Left forelimb (tissue), 1 donor: ENCODE measurements at regions not wholly inside any gene's neighbourhood (a gene's known extent, or its start where the extent isn't known, plus 50 kb on each side); places are given as distances from the start of the nearest gene placed in this dataset.

Experiments
- DNase-seq: peaks from one replicate; pipeline ENCODE4 v3.0.0-alpha.2; 2018; ENCODE audit warnings: low spot score

DNA sequence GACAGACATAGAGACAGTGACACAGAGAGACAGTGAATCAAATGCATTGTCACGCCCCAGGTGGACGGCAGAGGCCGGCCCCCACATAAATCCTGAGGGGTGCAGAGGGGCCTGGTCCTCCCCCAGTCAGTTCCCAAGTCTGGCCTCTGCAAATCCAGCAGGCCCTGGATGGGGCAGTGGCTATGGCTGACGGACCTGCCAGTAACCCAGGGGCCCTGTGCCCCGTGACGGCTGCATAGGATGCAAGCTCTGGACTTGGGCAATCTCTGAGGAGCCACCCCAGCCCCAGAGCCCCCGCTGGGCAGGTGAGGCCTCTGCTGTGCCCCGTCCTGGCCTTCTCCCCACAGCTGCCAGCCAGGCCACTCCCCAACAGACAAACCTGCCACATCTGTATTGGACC lies 204.5 kb downstream of the BRD1 start:
- DNase-seq = no peak

DNA sequence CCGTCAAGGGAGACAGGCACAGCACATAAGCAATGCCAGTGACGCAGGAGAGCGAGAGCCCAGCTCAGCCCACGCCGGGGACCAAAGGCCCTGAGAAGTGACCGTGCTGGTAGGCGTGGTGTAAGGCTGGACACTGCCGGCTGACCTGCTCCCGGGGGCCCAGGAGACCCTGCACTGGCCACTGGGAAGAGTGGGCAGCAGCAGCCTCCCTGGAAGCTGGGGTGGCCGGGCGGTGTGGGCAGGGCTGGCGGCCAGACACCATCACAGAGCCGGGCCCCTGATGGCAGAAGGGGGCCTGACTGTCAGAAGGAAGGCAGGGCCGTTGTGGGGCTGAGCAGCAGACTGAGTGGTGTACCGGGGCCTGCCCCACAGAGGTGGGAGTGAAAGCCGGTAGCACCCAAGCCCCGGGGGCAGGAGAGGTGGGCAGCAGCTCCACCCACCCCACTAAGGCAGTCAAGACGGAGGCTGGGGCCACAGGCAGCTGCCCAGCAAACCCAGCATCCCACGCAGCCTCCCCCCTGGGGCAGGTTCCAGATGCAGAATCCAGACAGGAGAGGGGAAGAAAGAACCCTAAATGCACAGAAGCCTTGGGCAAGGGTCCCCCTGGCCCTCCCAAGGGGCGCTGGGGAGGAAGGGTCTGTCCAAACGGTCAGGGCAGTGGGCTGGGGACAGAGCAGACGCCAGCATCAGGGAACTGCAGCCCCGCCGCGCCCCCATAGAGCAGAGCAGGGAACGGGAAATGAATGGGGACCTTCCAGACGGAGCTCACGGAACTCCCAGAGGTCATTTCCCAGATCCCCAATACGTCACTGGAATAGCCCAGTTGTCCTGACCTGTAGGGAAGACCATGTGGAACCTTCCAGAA lies 205.2 kb downstream of the BRD1 start:
- no peak for DNase-seq

DNA sequence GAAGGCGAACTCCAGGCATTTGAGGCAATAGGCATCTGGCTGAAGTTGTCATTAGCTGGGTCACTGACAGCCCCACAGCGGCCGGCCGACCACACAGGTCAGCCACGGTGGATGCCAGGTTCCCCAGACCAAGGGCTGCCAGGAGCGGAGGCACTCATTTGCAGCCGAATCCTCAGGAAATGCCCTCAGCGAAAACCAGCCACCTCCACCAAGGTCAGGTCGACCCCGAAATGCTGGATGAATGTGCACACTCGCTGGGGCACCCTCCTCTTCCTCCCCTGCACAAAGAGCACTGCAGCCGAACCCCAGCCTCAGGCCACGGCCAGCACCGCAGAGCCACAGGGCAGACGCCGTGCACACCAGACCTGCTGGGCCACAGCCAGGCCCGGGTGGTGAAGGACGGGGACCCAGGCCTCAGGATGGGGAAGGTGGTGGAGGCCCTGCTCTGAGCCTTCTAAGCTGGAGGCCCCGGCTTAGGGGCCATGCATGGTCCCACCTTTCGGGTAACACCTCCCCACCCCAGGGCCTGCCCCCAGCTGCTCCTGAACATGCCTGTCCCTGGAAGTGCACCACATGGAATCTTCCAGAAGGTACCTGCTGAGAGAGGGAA lies 206.0 kb downstream of the BRD1 start:
- no peak for DNase-seq

DNA sequence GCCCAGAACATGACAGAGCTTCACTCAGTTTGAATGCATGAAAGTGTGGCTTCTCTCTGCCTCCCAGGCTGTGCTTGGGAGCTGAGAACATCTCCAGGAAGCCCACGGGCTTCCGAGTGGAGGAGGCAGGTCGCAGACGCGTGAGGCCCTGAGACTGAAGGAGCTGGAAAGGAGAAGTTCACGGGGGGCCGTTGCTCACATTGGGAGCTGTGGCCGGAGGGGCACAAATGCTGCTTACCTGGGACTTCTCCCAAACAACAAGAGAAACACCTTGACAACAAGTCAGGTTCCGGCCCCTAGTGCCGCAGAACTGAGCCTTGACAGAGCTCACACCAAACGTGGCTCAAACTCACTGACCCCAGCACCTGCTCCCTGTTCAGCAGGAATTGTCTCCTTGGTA lies 207.0 kb downstream of the BRD1 start:
- no peak for DNase-seq

DNA sequence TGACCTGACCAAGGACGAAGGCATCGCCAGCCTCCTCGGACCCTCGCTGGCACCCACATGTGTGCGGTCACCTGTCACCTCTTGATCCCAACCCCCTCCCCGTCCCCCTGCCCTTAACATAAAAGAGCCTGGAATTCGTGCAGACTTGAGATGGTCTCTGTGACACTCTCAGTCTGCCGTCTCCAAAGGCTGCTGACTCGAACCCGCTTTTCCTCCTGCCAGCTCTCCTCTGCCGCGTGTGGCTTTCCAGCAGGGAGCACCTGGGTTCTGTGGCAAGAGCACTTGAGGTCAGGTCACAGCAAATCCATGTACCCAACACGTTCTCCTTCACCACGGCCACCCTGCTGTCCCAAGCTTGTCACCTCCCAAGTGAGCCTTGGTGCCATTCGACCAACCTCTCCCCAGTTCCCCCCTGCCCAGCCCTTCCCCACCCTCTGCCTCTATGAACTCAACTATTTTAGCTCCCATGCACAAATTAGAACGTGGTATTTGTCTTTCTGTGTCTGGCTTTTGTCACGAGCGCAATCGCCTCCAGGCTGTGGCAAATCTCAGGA lies 207.6 kb downstream of the BRD1 start:
- DNase-seq = no peak

DNA sequence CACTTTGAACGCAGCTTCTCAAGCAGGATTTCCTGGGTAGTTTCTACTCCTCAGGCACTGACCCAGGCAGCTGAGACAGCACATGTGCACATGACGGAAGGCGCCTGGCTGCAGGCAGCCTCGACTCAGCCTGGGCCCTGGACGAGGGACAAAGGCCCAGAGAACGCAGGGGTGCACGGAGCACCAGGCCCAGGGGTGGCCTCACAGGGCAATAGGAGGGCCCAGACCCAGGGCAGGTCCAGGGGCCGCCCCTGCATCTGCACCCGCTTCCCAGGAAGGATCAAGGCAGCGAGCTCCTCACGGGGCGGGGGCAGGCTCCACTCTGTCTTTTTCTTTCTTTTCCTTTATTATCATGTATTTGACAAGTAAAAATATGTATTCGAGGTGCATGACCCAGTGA lies 208.4 kb downstream of the BRD1 start:
- DNase-seq = no peak

DNA sequence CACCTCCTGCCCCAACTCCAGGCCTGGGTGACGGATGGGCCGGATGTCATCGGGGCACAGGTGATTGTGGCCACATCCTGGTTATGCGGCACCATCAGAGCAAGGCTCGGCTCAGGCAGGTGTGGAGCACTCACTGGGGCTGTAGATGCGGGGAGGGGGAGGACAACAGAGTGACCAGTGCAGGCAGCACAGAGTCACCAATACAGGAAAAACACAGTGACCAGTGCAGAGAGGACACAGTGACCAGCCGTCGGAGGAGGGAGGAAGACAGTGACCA lies 209.1 kb downstream of the BRD1 start:
- DNase-seq = no peak

DNA sequence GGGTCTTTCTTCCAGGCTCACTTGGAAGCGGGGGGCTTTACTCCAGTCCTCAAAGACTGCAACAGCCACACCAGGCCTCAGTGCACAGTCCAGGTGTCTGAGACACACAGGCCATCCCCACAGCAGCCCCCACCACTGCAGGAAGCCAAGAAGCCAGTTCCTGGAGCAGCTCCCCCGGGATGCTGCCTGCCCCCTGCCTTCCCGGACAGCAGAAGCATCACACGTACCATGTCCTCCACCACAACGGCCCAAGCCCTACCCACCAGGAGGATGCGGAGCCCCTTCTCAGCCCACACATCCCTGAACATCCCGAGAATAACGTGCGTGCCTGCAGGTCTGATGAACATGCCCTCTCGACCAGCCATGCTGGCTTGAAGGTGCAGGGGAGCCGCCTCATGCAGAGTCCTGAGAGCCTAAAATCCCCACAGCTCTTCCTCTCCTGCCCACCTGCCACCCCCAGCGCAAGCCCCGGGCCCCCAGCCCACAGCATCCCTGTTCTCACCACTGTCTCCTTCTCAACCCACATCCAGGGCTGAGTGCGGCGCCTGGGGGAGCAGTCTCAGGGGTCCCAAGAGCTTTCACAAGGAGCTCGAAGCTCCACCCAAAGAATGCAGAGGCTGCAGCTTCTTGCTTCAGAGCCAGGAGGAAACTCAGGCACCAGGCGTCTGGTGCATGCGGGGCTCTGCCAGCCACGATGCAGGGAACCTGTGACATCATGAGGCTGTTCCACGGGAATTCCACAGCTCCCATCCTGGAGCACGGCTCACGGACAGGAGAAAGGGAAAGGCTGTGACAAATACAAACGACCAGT lies 209.6 kb downstream of the BRD1 start:
- DNase-seq = no peak

DNA sequence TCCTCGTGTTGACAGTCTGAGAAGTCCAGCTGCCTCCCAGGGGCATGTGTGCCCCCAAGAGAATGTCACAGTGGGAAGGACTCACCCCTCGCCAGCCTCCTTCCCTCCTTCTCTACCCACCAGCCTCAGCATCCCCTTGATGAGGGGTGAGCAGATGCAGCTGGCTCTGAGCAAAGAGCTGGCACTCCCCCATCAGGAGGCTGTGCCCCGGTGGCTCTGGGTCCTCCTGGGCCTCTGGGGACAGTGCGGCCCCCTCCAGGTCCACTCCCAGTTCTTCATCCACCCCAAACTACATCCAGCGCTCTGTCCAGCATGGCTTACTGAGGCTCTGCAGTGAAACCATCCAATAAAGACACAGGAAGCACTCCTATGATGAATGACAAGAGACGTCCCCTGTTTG lies 210.4 kb downstream of the BRD1 start:
- DNase-seq = no peak

DNA sequence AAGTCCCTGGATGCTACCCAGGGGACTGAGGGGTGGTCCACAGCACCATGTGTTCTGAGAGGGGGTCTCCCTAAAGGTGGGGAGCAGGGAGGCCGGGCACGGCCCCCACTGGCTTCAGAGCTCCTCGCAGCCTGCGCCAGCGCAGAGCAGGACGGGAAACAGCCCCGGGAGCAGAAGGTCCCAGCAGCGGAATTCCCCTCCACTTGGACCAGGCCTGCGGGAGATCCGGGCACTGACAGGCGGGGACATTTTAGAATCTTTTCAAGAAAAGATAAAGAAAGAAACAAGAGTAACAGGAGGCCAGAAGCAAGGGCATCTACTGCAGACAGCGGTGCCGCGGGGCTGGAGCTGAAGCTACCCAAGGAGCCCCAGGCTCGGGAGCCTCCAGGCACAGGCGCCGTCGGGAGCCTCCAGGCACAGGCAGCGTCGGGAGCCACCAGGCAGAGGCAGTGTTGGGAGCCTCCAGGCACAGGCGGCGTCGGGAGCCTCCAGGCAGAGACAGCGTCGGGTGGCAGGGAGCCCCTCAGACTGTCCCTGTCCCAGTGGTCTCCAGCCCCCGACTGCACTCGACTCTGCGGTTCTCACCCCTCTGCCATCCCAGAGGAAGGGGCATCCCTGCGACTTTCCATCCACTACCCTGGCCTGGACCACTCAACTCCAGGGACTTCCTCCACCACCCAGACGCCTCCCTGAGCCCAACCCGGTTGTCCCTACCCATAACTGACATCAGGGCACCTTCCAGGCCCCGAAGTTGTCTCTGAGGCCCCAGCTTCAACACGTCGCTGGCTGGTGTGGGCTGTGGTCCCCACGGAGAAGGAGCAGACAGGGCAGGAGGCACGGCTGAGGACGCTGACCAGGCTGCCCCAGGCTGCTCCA lies 211.1 kb downstream of the BRD1 start:
- no peak for DNase-seq

DNA sequence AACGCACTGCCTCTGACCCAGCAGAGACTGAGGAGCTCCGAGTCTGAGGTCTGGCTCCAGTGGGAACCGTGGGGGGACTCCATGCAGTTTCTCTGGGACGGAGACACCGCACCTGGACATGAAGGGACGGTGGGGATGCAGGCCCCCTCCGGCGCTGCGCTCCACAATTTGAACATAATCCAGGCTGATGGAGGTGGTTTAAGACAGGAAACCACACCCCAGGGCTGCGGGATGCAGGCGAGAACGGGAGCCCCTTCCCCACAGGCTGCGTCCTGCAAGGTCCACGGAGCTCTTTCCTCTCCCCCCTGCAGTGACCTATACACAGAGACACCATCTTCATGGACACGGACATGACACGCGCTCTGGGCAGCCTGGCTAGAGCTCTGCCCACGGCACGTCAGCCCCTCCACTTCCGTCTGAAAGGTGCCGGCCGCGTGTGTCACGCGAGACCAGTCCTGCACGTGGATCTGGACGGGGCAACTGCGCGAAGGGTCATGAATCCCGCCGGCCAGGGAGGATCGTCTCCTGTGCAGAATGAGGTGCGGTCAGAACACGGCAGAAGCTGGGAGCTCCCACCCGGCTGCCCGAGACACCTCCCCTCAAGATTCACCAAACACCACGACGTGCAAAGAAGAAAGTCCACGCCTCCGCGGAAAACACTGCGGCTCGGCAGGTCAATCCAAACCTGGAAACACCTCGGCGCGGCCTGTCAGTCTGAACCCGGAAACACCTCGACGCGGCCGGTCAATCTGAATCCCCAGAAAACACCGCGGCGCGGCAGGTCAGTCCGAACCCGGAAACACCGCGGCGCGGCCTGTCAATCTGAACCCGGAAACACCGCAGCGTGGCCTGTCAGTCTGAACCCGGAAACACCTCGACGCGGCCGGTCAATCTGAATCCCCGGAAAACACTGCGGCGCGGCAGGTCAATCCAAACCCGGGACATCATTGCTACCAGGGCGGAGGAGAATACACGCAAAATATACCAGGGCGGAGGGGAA lies 212.4 kb downstream of the BRD1 start:
- no peak for DNase-seq

DNA sequence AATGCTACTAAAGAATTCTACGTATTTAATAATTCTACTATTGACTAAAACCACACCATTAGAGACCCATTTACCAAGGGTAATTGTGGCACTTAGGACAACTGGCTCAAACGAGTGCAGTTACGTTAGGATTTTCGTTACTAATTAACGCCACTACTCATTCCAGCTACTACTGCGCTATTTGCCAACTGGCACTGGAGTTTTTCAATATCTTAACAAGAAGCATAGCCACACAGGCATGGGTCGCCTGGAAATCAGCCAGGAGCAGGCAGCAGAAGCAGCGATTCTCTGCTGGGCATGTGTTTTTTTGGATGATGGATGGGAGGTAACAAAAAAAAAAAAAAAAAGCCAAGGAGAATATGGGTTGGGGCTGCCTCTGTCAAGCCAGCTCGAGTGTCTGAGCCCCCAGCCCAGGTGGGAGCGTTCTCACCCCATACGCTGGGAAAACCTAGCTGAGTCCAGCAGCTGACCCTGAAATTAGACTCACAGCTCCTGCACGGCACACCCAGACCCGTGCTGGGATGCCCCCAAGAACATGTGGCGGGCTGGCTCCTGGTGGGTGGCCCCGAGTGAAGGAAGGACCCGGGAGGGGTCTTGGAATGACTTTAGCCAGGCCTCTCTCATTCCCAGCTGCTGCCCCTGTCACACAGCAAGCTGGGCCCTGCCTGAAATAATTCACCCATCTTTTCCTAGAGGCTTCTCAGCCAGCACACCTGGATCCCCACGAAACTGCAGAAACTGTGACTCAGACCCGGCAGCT lies 214.0 kb downstream of the BRD1 start:
- no peak for DNase-seq

DNA sequence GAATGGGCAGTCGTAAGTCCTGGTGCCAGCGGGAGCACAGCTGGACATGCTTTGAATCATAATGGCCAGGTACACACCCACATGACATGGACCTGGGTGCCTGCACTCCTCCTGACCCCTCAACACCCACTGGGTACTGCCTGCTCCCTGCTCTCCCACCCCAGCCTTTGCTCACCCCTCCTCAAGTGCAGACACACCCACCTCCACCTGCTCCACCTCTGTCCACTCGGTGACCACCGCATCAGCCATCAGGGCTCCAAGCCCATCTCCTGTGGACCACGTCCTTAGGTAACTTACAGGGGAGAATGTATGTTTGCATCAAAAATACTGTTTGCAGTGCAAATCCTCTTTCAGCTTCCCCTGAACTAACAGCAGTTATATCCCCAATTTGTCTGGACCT lies 214.6 kb downstream of the BRD1 start:
- DNase-seq = no peak

DNA sequence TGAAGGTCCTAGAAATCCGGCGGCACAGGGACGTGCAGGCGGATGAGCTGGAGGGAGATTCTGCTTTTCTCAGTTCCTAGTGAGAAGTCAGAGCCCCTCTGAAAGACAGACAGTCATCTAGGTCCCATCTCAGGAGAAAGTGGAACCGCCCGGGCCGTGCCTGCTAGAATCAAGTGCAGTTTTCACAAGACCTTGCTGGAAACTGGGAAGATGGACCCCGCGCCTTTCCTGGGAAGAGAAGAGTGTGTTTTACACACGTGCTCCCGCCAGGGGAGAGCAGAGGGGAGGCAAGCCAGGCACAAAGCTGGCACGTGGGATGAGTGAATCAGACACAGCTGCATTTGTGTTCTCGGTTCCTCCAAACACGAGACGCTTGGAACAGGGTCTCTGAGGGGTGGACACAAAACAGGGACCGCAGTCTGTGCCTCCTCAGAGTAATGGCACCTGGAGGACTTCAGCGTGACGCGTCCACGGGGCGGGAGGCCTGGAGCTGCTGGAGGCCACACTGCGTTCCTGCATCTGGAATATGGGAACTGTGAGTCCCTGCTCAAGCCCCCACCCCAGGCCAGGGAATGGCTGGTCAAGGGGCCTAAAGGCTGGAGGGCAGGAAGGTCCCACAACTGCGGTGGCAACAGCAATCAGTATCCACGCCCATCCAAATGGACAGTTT lies 218.3 kb downstream of the BRD1 start:
- DNase-seq = no peak

DNA sequence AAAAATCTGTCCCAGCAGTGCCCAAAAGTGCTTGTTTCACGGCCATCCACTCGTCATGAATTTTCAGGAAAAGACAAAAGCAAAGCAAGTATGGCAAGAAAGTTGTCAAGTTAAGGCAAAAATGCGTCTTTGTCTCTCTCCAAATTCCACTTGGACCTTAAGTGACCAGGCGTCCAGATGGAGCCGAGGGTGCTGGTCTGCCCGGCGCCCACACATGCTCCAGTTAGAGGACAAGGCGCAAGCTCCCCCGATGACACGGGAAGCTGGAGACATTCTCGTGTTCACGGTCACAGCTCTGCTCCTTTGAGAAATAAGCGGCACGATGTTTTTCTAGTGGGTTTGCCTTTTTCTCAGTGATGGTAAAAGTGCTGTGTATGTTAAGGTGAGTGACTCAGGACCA lies 219.0 kb downstream of the BRD1 start:
- DNase-seq = no peak

DNA sequence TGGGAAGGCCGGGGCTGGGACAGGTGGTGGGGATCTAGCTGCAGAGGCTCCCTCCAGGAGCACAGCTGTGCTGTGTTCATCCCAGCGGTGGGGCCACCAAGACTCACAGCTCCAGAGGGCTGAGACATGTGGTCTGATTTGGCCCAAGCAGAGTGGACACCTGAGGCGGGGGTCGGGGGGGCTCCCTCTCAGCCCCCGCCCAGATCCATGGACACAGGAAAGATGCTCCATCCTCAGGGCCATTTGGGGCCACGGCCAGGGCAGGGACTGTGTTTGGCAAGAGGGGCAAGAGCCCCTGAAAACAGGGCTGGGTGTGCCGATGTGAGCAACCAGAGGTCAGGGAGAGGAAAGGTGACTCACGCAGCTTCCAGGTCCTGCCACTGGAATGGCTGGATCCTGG lies 219.4 kb downstream of the BRD1 start:
- no peak for DNase-seq

DNA sequence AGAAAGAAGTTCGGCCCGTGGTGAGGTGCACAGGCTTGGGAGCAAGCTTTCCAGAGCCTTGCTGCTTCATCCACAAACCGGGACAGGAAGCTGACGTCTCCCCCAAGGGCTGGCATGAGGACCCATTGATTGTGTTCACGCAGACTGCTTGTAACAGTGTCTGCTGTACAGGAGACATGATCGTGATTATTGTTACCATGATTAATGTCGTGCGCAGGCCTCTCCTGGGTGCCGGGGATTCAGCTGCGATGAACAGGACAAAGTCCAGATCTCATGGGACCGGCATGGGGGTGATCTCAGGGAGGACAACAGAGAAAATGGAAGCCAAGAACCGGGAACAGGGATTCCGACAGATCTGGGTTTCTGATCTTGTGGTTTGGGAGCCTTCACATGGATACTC lies 219.9 kb downstream of the BRD1 start:
- no peak for DNase-seq

DNA sequence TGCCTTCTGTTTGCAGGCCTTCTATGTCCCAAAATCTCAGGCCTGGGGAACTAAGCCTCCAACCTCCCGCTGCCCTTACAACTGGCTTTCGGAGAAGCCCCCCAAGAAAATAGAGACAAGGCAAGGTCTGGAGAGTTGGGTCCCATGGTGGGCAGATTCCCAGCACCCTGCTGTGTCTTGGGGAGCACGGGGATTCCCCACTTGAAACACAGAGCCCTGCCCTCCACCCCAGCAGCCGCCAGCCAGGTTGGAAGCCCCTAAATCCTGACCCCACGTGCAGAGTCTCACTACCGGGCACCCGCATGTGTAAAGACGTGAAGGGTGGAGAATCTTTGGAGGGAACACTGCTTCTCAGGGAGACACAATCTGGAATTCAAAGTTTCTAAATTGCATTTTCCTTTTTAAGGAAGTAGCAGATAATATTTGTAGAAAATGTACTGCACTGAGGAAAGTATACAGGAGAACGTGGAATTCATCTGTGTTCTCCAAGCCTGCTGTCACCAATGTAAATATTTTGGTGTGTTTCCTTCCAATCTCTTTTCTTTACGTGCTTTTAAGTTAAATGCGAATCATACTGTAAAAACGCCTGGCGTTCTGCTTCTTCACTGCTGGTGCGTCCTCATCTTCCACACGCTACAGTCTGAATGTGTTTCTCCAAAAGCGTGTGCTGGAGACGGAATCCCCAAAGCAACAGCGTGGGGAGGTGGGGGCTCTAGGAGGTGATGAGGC lies 220.9 kb downstream of the BRD1 start:
- DNase-seq = no peak
